HEK293T (cell line): ENCODE measurements at regions not wholly inside any gene's neighbourhood (a gene's known extent, or its start where the extent isn't known, plus 50 kb on each side); places are given as distances from the start of the nearest gene placed in this dataset.

ENCODE experiments used
- CTCF ChIA-PET: fragments of 350-600 bp; formaldehyde crosslinking; extraction: SDS; loops from one replicate; lab custom pipeline; 2021; ENCODE audit warnings: antibody characterized with exemption, inconsistent platforms; lab: Yijun Ruan, JAX
- POLR2A ChIA-PET: fragments of 350-600 bp; formaldehyde crosslinking; extraction: SDS; loops from one replicate; lab custom pipeline; 2020; ENCODE audit warnings: antibody characterized with exemption, inconsistent platforms; lab: Yijun Ruan, JAX
- DNase-seq: peaks from one replicate; pipeline ENCODE4 v3.0.0; 2012; ENCODE audit warnings: mixed read lengths; ENCODE audit errors: extremely low spot score
- ARNT ChIP-seq: fragments of 450-650 bp; IDR thresholded peaks from 2 replicates; pipeline ENCODE4 v1.6.1; 2017; ENCODE audit warnings: mild to moderate bottlenecking
- BHLHE40 ChIP-seq: fragments of 450-650 bp; IDR thresholded peaks from 2 replicates; pipeline ENCODE4 v1.6.1; 2016; ENCODE audit warnings: mild to moderate bottlenecking, moderate library complexity, borderline replicate concordance
- CTBP1 ChIP-seq: fragments of 450-650 bp; IDR thresholded peaks from 2 replicates; pipeline ENCODE4 v1.6.1; 2016; ENCODE audit warnings: borderline replicate concordance
- ELF4 ChIP-seq: fragments of 450-650 bp; IDR thresholded peaks from 2 replicates; pipeline ENCODE4 v1.6.1; 2017; ENCODE audit warnings: antibody characterized with exemption
- FOXA1 ChIP-seq: fragments of 450-650 bp; IDR thresholded peaks from 2 replicates; pipeline ENCODE4 v1.6.1; 2016; ENCODE audit warnings: mild to moderate bottlenecking
- FOXK2 ChIP-seq: fragments of 450-650 bp; IDR thresholded peaks from 2 replicates; pipeline ENCODE4 v1.6.1; 2016; ENCODE audit warnings: mild to moderate bottlenecking
- FOXM1 ChIP-seq: fragments of 450-650 bp; IDR thresholded peaks from 2 replicates; pipeline ENCODE4 v1.6.1; 2017; ENCODE audit warnings: mild to moderate bottlenecking, borderline replicate concordance
- HDGF ChIP-seq: fragments of 450-650 bp; IDR thresholded peaks from 2 replicates; pipeline ENCODE4 v1.6.1; 2017; ENCODE audit warnings: antibody characterized with exemption, borderline replicate concordance
- L3MBTL2 ChIP-seq: fragments of 450-650 bp; conservative IDR thresholded peaks from 2 replicates; pipeline ENCODE4 v1.6.1; 2016; ENCODE audit warnings: mild to moderate bottlenecking
- LEF1 ChIP-seq: fragments of 450-650 bp; IDR thresholded peaks from 2 replicates; pipeline ENCODE4 v1.6.1; 2017; ENCODE audit warnings: mild to moderate bottlenecking, borderline replicate concordance
- NFRKB ChIP-seq: fragments of 450-650 bp; IDR thresholded peaks from 2 replicates; pipeline ENCODE4 v1.6.1; 2016; ENCODE audit warnings: mild to moderate bottlenecking, moderate library complexity
- PKNOX1 ChIP-seq: fragments of 450-650 bp; IDR thresholded peaks from 2 replicates; pipeline ENCODE4 v1.6.1; 2016
- SP1 ChIP-seq: fragments of 450-650 bp; IDR thresholded peaks from 2 replicates; pipeline ENCODE4 v1.6.1; 2017
- SUZ12 ChIP-seq: fragments of 450-650 bp; IDR thresholded peaks from 2 replicates; pipeline ENCODE4 v1.6.1; 2016; ENCODE audit warnings: mild to moderate bottlenecking
- TARDBP ChIP-seq: fragments of 450-650 bp; IDR thresholded peaks from 2 replicates; pipeline ENCODE4 v1.6.1; 2016
- ZNF384 ChIP-seq: fragments of 450-650 bp; IDR thresholded peaks from 2 replicates; pipeline ENCODE4 v1.6.1; 2016

GRCh38 chr3:135889443-135889842, 76.1 kb upstream of the PPP2R3A start:
- ChIA-PET POLR2A (no interaction called here), CTCF (no interaction called here)
- no peak for TF ChIP-seq PKNOX1
- TF ChIP-seq NFRKB: no peak
- no peak for TF ChIP-seq ELF4
- TF ChIP-seq BHLHE40: no peak
- TF ChIP-seq ARNT: no peak
- no peak for TF ChIP-seq CTBP1
- TF ChIP-seq HDGF: no peak
- no peak for TF ChIP-seq SP1
- no peak for TF ChIP-seq LEF1
- no peak for DNase-seq

GRCh38 chr3:135891121-135891520, 74.4 kb upstream of the PPP2R3A start:
- POLR2A ChIA-PET: no interaction called here
- TF ChIP-seq CTBP1 (no peak), FOXK2 (no peak), SP1 (no peak), FOXA1 (no peak), L3MBTL2 (no peak), ARNT (no peak), PKNOX1 (no peak), BHLHE40 (no peak)
- no peak for DNase-seq
- CTCF ChIA-PET: interaction anchor here (0.5 to 0.7 kb wide), 2 partner anchors 9 to 163 kb away, joined by 3 read pairs; no protein-coding TSS in a partner anchor

- ChIA-PET CTCF (no interaction called here), POLR2A (no interaction called here)
- peak; percentile 63 for DNase-seq
- no peak for TF ChIP-seq ZNF384
- TF ChIP-seq ELF4: no peak
- no peak for TF ChIP-seq L3MBTL2
Measured at GRCh38 chr3:135895106-135895733, 70.3 kb upstream of the PPP2R3A start.

DNA sequence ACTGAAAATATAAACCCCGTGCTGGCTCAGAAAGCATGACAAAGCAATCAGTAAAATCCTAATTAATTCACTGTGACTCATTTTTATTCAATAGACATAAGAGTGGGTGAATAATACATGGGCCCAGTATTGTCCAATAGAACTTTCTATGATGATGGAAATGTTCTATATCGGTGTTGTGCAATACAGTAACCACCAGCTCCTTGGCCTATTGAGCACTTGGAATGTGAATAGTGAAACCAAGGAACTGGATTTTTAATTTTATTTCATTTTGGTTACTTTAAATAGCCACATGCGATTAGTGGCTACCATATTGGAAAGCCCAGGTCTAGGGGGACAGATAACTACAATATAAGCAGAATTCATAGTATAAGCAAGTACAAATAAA, 69.8 kb upstream of the PPP2R3A start:
- POLR2A ChIA-PET: no interaction called here
- TF ChIP-seq BHLHE40: no peak
- TF ChIP-seq FOXA1: no peak
- TF ChIP-seq SUZ12: no peak
- TF ChIP-seq PKNOX1: no peak
- DNase-seq: no peak
- CTCF ChIA-PET: no interaction called here

DNA sequence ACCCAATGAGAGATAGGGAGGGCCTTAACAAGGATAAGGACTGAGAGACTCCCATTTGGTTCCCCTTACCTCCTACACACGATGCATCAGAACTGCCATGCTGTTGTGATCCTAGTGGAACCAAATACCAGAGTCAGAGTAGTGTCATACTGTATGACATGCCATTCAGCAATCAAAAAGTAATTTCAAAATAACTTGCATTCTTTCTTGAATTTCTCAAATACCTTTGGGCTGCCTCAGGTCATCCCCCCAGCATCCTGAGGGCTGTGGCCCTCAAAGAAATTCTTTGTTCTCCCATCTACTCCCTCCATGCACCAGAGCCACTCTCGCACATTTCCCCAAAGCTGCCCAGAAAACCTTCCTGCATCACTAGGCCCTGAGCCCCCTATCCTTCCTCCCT, 68.9 kb upstream of the PPP2R3A start:
- CTCF ChIA-PET: interaction anchor here (0.5 kb wide), 1 partner anchor 146 kb away, joined by 5 read pairs; no protein-coding TSS in a partner anchor
- DNase-seq: no peak
- POLR2A ChIA-PET: no interaction called here
- TF ChIP-seq NFRKB: no peak
- no peak for TF ChIP-seq SUZ12
- no peak for TF ChIP-seq SP1
- no peak for TF ChIP-seq PKNOX1
- TF ChIP-seq TARDBP: no peak
- TF ChIP-seq BHLHE40: no peak
- no peak for TF ChIP-seq FOXM1
- no peak for TF ChIP-seq ZNF384
- no peak for TF ChIP-seq LEF1
- TF ChIP-seq CTBP1: no peak
- no peak for TF ChIP-seq L3MBTL2
- no peak for TF ChIP-seq ELF4
- no peak for TF ChIP-seq ARNT
- TF ChIP-seq FOXA1: no peak
- TF ChIP-seq FOXK2: no peak
- TF ChIP-seq HDGF: no peak

- DNase-seq: no peak
- ChIA-PET CTCF (no interaction called here), POLR2A (no interaction called here)
- no peak for TF ChIP-seq SUZ12
- no peak for TF ChIP-seq NFRKB
- TF ChIP-seq SP1: no peak
- TF ChIP-seq LEF1: no peak
- no peak for TF ChIP-seq ARNT
- no peak for TF ChIP-seq L3MBTL2
- TF ChIP-seq FOXK2: no peak
- no peak for TF ChIP-seq HDGF
Measured at GRCh38 chr3:135897715-135898114, 67.8 kb upstream of the PPP2R3A start.

- TF ChIP-seq CTBP1 (no peak), FOXA1 (no peak), LEF1 (no peak), TARDBP (no peak), NFRKB (no peak), ELF4 (no peak), SUZ12 (no peak)
- no peak for DNase-seq
- CTCF ChIA-PET: no interaction called here
- POLR2A ChIA-PET: no interaction called here
Measured at GRCh38 chr3:135898774-135899173, 66.8 kb upstream of the PPP2R3A start.
